GM21528 (cell line): ENCODE measurements at regions not wholly inside any gene's neighbourhood (a gene's known extent, or its start where the extent isn't known, plus 50 kb on each side); places are given as distances from the start of the nearest gene placed in this dataset.
A peak's percentile ranks its signal among the peaks of the same experiment; 100 is the strongest.
"Not testable (repeated sequence)": the region's sequence is repeated elsewhere in the genome, so short reads cannot be mapped to it uniquely, and the experiment has no call there.

Experiments used
- ATAC-seq: cut with Tn5 transposase; IDR thresholded peaks from one replicate; pipeline ENCODE4 v1.9.1; 2021; ENCODE audit warnings: mild to moderate bottlenecking, moderate library complexity; ENCODE audit not compliant: unreplicated experiment, low FRiP score

GRCh38 chr2:195471807-195472206 lies 185.2 kb upstream of the SLC39A10 start:
- no peak for ATAC-seq

- ATAC-seq: no peak
Observed at GRCh38 chr2:195471163-195471562, 185.9 kb upstream of the SLC39A10 start.

- ATAC-seq: no peak
Observed at GRCh38 chr2:195470622-195471021, 186.4 kb upstream of the SLC39A10 start.

- peak; percentile 78 for ATAC-seq
Observed at GRCh38 chr2:195468771-195469170, 188.3 kb upstream of the SLC39A10 start.

GRCh38 chr2:195466427-195466826 lies 190.6 kb upstream of the SLC39A10 start:
- no peak for ATAC-seq

- no peak for ATAC-seq
Observed at GRCh38 chr2:195461010-195461409, 196.0 kb upstream of the SLC39A10 start.

GRCh38 chr2:195458936-195459335 lies 198.1 kb upstream of the SLC39A10 start:
- ATAC-seq: no peak

GRCh38 chr2:195457873-195458272 lies 199.2 kb upstream of the SLC39A10 start:
- no peak for ATAC-seq

GRCh38 chr2:195456771-195457170 lies 200.3 kb upstream of the SLC39A10 start:
- no peak for ATAC-seq

- ATAC-seq: no peak
Observed at GRCh38 chr2:195451160-195451559, 205.9 kb upstream of the SLC39A10 start.

- ATAC-seq: no peak
Observed at GRCh38 chr2:195450552-195451113, 206.4 kb upstream of the SLC39A10 start.

- no peak for ATAC-seq
Observed at GRCh38 chr2:195447323-195447975, 209.6 kb upstream of the SLC39A10 start.

- no peak for ATAC-seq
Observed at GRCh38 chr2:195445639-195446038, 211.4 kb upstream of the SLC39A10 start.

- ATAC-seq: no peak
Observed at GRCh38 chr2:195443926-195444325, 213.1 kb upstream of the SLC39A10 start.

- no peak for ATAC-seq
Observed at GRCh38 chr2:195442458-195443175, 214.4 kb upstream of the SLC39A10 start.

- no peak for ATAC-seq
Observed at GRCh38 chr2:195438692-195439091, 218.3 kb upstream of the SLC39A10 start.

GRCh38 chr2:195437521-195437920 lies 219.5 kb upstream of the SLC39A10 start:
- ATAC-seq: no peak

GRCh38 chr2:195434346-195434745 lies 222.7 kb upstream of the SLC39A10 start:
- no peak for ATAC-seq

- ATAC-seq: not testable (repeated sequence)
Observed at GRCh38 chr2:195433729-195434128, 223.3 kb upstream of the SLC39A10 start.

GRCh38 chr2:195428673-195429072 lies 228.4 kb upstream of the SLC39A10 start:
- no peak for ATAC-seq

- no peak for ATAC-seq
Observed at GRCh38 chr2:195425328-195425727, 231.7 kb upstream of the SLC39A10 start.

GRCh38 chr2:195419033-195419432 lies 238.0 kb upstream of the SLC39A10 start:
- ATAC-seq: no peak
